C4-2B (cell line): ENCODE measurements at regions not wholly inside any gene's neighbourhood (a gene's known extent, or its start where the extent isn't known, plus 50 kb on each side); places are given as distances from the start of the nearest gene placed in this dataset.

Source experiments
- CTCF ChIP-seq: fragments of 450-650 bp; conservative IDR thresholded peaks from 2 replicates; pipeline ENCODE4 v1.5.1; 2017; ENCODE audit warnings: mild to moderate bottlenecking
- ZFX ChIP-seq: fragments of 450-650 bp; IDR thresholded peaks from 2 replicates; pipeline ENCODE4 v1.6.1; 2017

- TF ChIP-seq CTCF (no peak), ZFX (no peak)
These were observed 111.8 kb downstream of the TMEM144 start for GRCh38 chr4:158322109-158322508.
